ENCODE measurements at regions not wholly inside any gene's neighbourhood (a gene's known extent, or its start where the extent isn't known, plus 50 kb on each side); places are given as distances from the start of the nearest gene placed in this dataset.

GRCh38 chr3:160616716-160617115 is 51.3 kb upstream of the KPNA4 start (continued):
- no peak for TF ChIP-seq HDAC6 (IDR thresholded peaks at IDR 0.05; ENCODE audit: low read depth, low read length)
- no peak for TF ChIP-seq ATF2 (IDR thresholded peaks at IDR 0.05; ENCODE audit: low read length)
- no peak for TF ChIP-seq CREB1 (IDR thresholded peaks at IDR 0.05)
- TF ChIP-seq CBX5 (IDR thresholded peaks at IDR 0.05; ENCODE audit: low read depth, low read length) = no peak
- no peak for TF ChIP-seq JUND (IDR thresholded peaks at IDR 0.05; ENCODE audit: low read length)
